ENCODE measurements at regions not wholly inside any gene's neighbourhood (a gene's known extent, or its start where the extent isn't known, plus 50 kb on each side); places are given as distances from the start of the nearest gene placed in this dataset.
A peak's percentile ranks its signal among the peaks of the same experiment; 100 is the strongest.

GRCh38 chr1:234870020-234870981 lies 258.3 kb downstream of the TOMM20 start (continued):
- no peak for TF ChIP-seq ZSCAN32 (CRISPR knock-in tag; IDR thresholded peaks at IDR 0.05)
- no peak for TF ChIP-seq ZKSCAN8 (CRISPR knock-in tag; IDR thresholded peaks at IDR 0.05)
- no peak for TF ChIP-seq ZC3H4 (CRISPR knock-in tag; IDR thresholded peaks at IDR 0.05; ENCODE audit: borderline replicate concordance)
- TF ChIP-seq ARID3A (IDR thresholded peaks at IDR 0.05; ENCODE audit: borderline replicate concordance, low read depth, low read length) = no peak
- no peak for TF ChIP-seq ZNF133 (CRISPR knock-in tag; IDR thresholded peaks at IDR 0.05)
- no peak for TF ChIP-seq EGR1 (conservative IDR thresholded peaks at IDR 0.05)
- TF ChIP-seq ZNF639 (CRISPR knock-in tag; conservative IDR thresholded peaks at IDR 0.05 in 1 of 2, IDR thresholded peaks at IDR 0.05 in 1 of 2) = peak in 1 of 2 experiments; percentile 25; a peak in 1 of 4 replicates
- no peak for TF ChIP-seq FIP1L1 (IDR thresholded peaks at IDR 0.05; ENCODE audit: low read depth, low read length, poor library complexity, severe bottlenecking)
- no peak for TF ChIP-seq SAFB (IDR thresholded peaks at IDR 0.05; ENCODE audit: borderline replicate concordance, low read depth, low read length)
- no peak for TF ChIP-seq ZNF609 (CRISPR knock-in tag; IDR thresholded peaks at IDR 0.05; ENCODE audit: borderline replicate concordance)
- no peak for TF ChIP-seq HMGXB4 (CRISPR knock-in tag; IDR thresholded peaks at IDR 0.05)
- 0 out of 2 replicates have a peak, but pooled peaks have one; percentile 37 for TF ChIP-seq ERF (CRISPR knock-in tag; IDR thresholded peaks at IDR 0.05)

All from K562 (cell line).